HG03575 (cell line): ENCODE measurements at regions not wholly inside any gene's neighbourhood (a gene's known extent, or its start where the extent isn't known, plus 50 kb on each side); places are given as distances from the start of the nearest gene placed in this dataset.

ENCODE experiments used
- ATAC-seq: cut with Tn5 transposase; IDR thresholded peaks from one replicate; pipeline ENCODE4 v1.9.1; 2021; ENCODE audit not compliant: unreplicated experiment, insufficient number of reproducible peaks, low FRiP score; ENCODE audit errors: extremely low read depth

DNA sequence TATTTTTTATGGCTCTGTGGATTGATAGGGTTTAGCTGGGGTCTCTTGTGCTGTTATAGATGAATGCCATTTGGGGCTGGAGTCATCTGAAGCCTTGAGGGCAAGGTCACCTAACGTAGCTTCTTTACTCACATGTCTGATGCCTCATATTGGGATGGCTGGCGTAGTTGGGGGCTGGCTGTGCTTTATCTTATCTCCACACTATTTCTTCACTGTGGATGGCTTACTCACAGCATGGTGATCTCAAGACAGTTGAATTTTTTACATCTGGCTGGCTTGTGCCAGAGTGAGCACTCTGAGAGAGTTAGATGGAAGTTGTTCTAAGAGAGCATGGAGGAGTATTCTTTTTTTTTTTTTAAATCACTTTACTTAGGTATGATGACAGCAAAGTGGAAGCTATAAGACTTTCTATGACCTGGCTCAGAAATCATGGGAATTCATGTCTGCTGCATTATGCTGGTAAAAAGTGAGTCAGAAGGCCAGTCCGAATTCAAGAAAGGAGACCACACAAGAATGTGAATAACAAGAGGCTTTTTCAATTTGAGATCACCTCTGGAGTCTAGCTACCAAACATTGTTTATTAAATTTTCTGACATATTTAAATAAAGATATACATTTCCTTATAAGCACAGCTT, 252.4 kb upstream of the TPK1 start:
- ATAC-seq: no peak

GRCh38 chr7:145082366-145083161, 246.7 kb upstream of the TPK1 start:
- no peak for ATAC-seq

DNA sequence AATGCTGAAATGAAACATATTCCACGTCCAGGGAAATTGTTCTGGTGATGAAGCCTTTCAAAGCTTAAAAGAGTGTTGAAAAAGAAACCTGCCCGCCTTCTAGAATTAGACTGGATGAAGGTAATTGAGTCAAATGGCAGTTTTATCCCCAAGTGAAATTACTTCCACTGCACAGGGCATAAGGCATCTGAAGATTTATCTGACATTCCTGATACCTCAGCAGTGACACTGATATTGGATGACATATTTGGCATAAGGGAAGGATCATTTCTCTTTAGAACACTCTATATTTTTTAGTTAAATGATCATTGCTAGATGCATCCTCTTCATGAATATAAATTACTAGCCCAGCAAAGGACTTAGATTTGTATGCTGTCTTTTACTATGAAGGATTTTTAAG, 229.6 kb upstream of the TPK1 start:
- no peak for ATAC-seq

GRCh38 chr7:145064114-145064513, 228.3 kb upstream of the TPK1 start:
- ATAC-seq: no peak

GRCh38 chr7:145053781-145054180, 217.9 kb upstream of the TPK1 start:
- no peak for ATAC-seq

- ATAC-seq: no peak
Observed at GRCh38 chr7:145050415-145050814, 214.6 kb upstream of the TPK1 start.

- ATAC-seq: no peak
Observed at GRCh38 chr7:145036604-145037405, 201.0 kb upstream of the TPK1 start.

DNA sequence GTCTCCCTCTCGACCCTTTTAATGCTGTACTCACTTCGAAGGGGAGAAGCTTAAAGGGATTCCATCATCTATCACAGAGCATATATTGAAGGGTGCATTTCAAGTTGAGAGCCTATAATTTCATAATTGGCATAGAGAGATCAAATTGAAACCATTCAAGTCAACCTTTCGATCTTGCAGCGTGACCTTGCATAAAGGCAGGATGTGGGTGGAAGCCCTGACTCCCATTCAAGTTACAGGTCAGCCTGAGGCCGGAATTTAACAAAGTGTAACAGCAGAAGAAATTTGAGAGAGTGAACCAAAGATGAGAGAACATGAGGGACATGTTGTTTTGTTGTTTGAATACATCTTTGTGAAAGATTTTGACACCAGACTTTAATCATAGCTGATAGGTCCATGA, 195.3 kb upstream of the TPK1 start:
- no peak for ATAC-seq

GRCh38 chr7:145030754-145031153, 194.9 kb upstream of the TPK1 start:
- ATAC-seq: no peak

DNA sequence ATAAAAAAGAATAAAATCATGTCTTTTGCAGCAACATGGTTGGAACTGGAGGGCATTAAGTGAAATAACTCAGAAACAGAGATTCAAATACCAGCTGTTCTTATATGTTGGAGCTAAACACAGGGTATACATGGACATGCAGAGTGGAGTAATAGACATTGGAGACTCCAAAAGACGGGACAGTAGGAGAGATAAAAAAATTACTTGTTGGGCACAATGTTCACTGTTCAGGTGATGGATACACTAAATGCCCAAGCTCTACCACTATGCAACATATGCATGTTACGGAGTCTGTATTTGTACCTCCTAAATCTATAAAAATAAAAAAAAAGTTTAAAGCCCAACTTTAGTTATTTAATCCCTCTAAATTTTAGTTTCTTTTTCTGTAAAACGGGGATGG, 184.6 kb upstream of the TPK1 start:
- ATAC-seq: no peak

- ATAC-seq: no peak
Observed at GRCh38 chr7:145016068-145016467, 180.2 kb upstream of the TPK1 start.

GRCh38 chr7:145009876-145010275, 174.0 kb upstream of the TPK1 start:
- ATAC-seq: no peak

GRCh38 chr7:145005601-145006000, 169.7 kb upstream of the TPK1 start:
- no peak for ATAC-seq

DNA sequence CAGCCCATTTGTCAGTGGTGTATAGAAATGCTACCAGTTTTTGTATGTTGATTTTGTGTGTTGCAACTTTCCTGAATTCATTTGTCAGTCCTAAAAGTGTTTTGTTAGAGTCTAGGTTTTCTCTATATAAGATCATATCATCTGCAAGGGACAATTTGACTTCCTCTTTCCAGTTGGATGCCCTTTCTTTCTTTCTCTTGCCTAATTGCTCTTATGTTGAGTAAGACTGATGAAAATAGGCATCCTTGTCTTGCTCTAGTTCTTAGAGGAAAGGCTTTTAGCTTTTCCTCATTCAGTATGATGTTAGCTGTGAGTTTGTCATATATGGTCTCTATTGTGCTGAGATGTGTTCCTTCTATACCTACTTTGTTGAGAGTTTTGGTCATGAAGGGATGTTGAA, 161.7 kb upstream of the TPK1 start:
- ATAC-seq: no peak

DNA sequence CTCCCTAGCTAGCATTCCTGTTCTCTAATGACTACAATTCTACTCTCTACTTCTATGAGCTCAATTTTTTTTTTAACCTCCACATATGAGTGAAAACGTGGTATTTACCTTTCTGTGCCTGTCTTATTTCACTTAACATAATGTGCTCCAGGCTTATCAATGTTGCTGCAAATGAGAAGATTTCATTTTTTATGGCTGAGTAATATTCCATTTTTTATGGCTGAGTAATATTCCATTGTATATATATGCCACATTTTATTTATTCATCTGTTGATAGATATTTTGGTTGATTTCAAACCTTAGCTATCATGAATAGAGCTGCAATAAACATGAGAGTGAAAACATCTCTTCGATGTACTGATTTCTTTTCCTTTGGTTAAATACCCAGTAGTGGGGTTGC, 159.6 kb upstream of the TPK1 start:
- ATAC-seq: no peak

DNA sequence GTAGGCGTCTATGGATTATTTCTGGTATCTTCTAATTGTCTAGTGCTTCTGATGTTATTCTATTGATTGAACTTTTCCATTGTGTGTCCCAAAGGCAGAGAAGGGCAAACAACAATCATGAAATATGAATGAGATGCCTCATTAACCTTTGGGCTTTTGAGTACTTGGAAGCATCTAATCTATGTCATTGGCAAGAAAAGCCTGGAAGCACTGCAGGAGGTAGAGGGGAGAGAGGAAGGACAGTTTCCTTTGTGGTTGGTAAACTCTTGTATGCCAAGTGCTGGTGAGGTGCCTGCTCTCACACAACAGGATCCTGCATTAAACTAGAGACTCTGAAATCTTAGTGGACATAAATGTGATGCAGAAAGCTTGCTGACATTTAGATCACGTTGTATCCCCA, 155.2 kb upstream of the TPK1 start:
- no peak for ATAC-seq

- ATAC-seq: no peak
Observed at GRCh38 chr7:144987686-144988085, 151.8 kb upstream of the TPK1 start.

- no peak for ATAC-seq
Observed at GRCh38 chr7:144982133-144982532, 146.3 kb upstream of the TPK1 start.

- no peak for ATAC-seq
Observed at GRCh38 chr7:144975882-144976281, 140.0 kb upstream of the TPK1 start.

- no peak for ATAC-seq
Observed at GRCh38 chr7:144969787-144970186, 133.9 kb upstream of the TPK1 start.
